Colonic mucosa (tissue), 4 donors: ENCODE measurements at regions not wholly inside any gene's neighbourhood (a gene's known extent, or its start where the extent isn't known, plus 50 kb on each side); places are given as distances from the start of the nearest gene placed in this dataset.

ENCODE experiments used
- DNase-seq: peaks from one replicate; pipeline ENCODE4 v3.0.0-alpha.2; 2020
- H3K27ac ChIP-seq: fragments of 200-600 bp; one replicate; pipeline ENCODE4 v1.8.0; 2021
- H3K27me3 ChIP-seq: fragments of 200-600 bp; one replicate; pipeline ENCODE4 v1.8.0; 2021
- H3K36me3 ChIP-seq: fragments of 200-600 bp; one replicate; pipeline ENCODE4 v1.8.0; 2021
- H3K4me1 ChIP-seq: fragments of 200-600 bp; one replicate; pipeline ENCODE4 v1.8.0; 2021; ENCODE audit warnings: mild to moderate bottlenecking
- H3K4me3 ChIP-seq: fragments of 200-600 bp; one replicate; pipeline ENCODE4 v1.8.0; 2021
- H3K9ac ChIP-seq, 2 donors: one replicate each; pipeline ENCODE4 v1.7.0; 2013; ENCODE audit warnings: control low read depth in 2 of 2, low read depth in 2 of 2, low read length in 2 of 2
- H3K9me3 ChIP-seq: fragments of 200-600 bp; one replicate; pipeline ENCODE4 v1.8.0; 2021
- CTCF ChIP-seq: fragments of 200-600 bp; IDR thresholded peaks from one replicate; pipeline ENCODE4 v1.8.0; 2022; ENCODE audit warnings: antibody characterized with exemption, mild to moderate bottlenecking
- intact Hi-C: fragments of 100-400 bp; cut with DNase I; formaldehyde crosslinking; loops from one replicate; pipeline ENCODE4 v1.14.1; 2022
- donor health status: healthy.
- donor health status: DM: no; HTN: no; CAD: no.
- donor health status: DM: no; HTN: no; CAD: no.

- H3K27ac ChIP-seq: no peak overlapping the region
- DNase-seq: no peak
- no peaks in the 10 kb centered on the region for H3K9me3 ChIP-seq
- H3K4me3 ChIP-seq: no peak overlapping the region
- no peak for TF ChIP-seq CTCF
- H3K9ac ChIP-seq: no peak overlapping the region
- H3K27me3 ChIP-seq: no peaks in the 10 kb centered on the region
- H3K4me1 ChIP-seq: no peaks in the 10 kb centered on the region
- H3K36me3 ChIP-seq: no peaks in the 10 kb centered on the region
- intact Hi-C loops: no loop called here
Observed at GRCh38 chr4:116529129-116529528, 556.2 kb downstream of the TRAM1L1 start.

DNA sequence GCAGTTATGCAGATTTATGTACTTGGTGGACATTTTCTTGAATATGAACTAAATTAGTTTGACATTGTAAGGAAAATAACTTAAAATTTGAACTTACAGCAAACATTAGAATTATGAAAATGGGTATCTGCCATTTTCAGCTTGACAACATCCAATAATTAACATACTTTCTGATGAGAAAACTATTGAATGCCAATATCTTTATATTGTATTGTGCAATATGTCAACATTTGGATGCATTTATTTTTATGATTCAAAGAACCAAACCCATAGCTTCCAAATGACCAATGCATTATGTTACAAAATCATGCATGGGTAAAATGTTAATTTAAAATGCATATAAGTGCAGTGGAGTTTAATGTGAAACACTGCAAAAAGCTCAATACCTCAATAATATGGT, 562.5 kb downstream of the TRAM1L1 start:
- Histone ChIP-seq H3K9ac (no peak overlapping the region), H3K4me3 (no peak overlapping the region), H3K27ac (no peak overlapping the region), H3K4me1 (no peaks in the 10 kb centered on the region), H3K27me3 (no peaks in the 10 kb centered on the region), H3K9me3 (no peaks in the 10 kb centered on the region), H3K36me3 (no peaks in the 10 kb centered on the region)
- no peak for DNase-seq
- no peak for TF ChIP-seq CTCF
- intact Hi-C loops: no loop called here

DNA sequence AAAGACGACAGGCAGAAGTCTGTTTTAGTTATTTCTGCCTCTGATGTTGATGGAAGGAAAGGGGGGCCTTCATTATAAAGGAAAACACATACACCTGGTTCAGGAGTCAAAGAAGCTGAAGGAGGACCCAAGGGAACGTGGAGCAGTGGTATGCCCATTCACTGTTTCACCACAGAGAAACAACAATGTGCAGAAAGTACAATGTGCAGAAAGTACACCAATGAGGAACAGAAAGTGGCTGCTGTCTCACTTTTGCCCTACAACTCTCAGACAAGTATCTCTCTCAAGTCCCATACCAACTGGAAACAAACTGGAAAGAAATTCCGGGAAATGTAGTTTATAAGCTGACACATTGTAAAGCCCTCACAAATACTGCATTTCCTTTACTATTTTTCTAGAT, 564.5 kb downstream of the TRAM1L1 start:
- no peak overlapping the region for H3K27ac ChIP-seq
- H3K9ac ChIP-seq: no peak overlapping the region
- no peak for DNase-seq
- no peaks in the 10 kb centered on the region for H3K9me3 ChIP-seq
- no peaks in the 10 kb centered on the region for H3K27me3 ChIP-seq
- no peaks in the 10 kb centered on the region for H3K36me3 ChIP-seq
- intact Hi-C loops: no loop called here
- TF ChIP-seq CTCF: no peak
- no peak overlapping the region for H3K4me3 ChIP-seq
- H3K4me1 ChIP-seq: no peaks in the 10 kb centered on the region

DNA sequence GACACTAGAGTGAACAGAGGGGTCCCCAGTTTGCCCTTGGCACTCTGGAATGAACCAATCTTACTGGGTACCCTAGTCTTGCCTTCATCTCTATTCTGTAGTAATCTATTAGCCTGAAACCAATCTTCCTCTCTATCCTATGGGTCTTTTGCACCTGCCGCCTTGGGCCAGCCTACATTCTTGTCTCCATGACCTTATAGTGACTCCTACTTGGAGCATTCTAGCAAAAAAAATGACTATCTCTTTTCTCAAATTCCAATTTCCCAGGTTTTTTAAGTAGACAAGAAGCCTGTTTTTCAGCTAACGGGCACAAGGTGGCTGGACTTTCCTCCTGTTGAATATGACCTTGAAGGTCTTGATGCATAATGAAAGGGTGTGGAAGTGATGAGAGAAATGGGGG, 568.7 kb downstream of the TRAM1L1 start:
- intact Hi-C loops: no loop called here
- no peak for DNase-seq
- no peak overlapping the region for H3K4me3 ChIP-seq
- H3K9me3 ChIP-seq: no peaks in the 10 kb centered on the region
- no peaks in the 10 kb centered on the region for H3K27me3 ChIP-seq
- H3K9ac ChIP-seq: no peak overlapping the region
- no peaks in the 10 kb centered on the region for H3K36me3 ChIP-seq
- H3K4me1 ChIP-seq: no peaks in the 10 kb centered on the region
- TF ChIP-seq CTCF: no peak
- H3K27ac ChIP-seq: no peak overlapping the region

- Histone ChIP-seq H3K9ac (no peak overlapping the region), H3K27ac (no peak overlapping the region), H3K27me3 (no peaks in the 10 kb centered on the region), H3K9me3 (no peaks in the 10 kb centered on the region), H3K4me1 (no peaks in the 10 kb centered on the region), H3K36me3 (no peaks in the 10 kb centered on the region), H3K4me3 (no peak overlapping the region)
- no peak for TF ChIP-seq CTCF
- intact Hi-C loops: no loop called here
- no peak for DNase-seq
Observed at GRCh38 chr4:116515959-116516358, 569.4 kb downstream of the TRAM1L1 start.

DNA sequence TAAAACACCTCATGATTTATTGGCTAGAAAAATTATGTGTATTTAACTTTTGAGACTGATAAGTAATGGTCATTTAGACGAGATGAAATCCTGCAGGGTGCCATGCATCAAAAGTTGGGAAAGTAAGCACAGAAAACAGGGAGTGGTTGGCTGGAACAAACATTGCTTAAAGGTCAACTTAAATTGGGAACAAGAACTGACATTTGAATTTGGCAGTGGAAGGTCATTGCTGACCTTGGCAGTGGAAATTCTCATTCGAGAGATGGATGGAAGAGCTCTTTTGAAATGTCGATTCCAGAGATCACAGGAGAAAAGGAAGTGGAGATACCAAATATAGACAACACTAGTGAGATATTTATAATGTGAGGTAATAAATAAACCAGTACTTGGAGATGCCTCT, 572.8 kb downstream of the TRAM1L1 start:
- no peaks in the 10 kb centered on the region for H3K9me3 ChIP-seq
- H3K9ac ChIP-seq: no peak overlapping the region
- no peaks in the 10 kb centered on the region for H3K36me3 ChIP-seq
- TF ChIP-seq CTCF: no peak
- intact Hi-C loops: no loop called here
- H3K4me3 ChIP-seq: no peak overlapping the region
- no peak overlapping the region for H3K27ac ChIP-seq
- no peak for DNase-seq
- no peaks in the 10 kb centered on the region for H3K4me1 ChIP-seq
- H3K27me3 ChIP-seq: no peaks in the 10 kb centered on the region
